Cardiac muscle cell (in vitro differentiated cells and primary cell): ENCODE measurements at regions not wholly inside any gene's neighbourhood (a gene's known extent, or its start where the extent isn't known, plus 50 kb on each side); places are given as distances from the start of the nearest gene placed in this dataset.

ENCODE experiments used
- DNase-seq, 2 donors: peaks; one replicate each; pipeline versions ENCODE4 v3.0.0 to v3.0.0-alpha.2; 2010 to 2017; ENCODE audit warnings: low read depth in 1 of 2, low spot score in 1 of 2
- H3K27ac ChIP-seq: fragments of 200-600 bp; sonication (generic); 2 replicates; pipeline ENCODE4 v1.5.1; 2016
- H3K27me3 ChIP-seq: fragments of 200-600 bp; sonication (generic); 2 replicates; pipeline ENCODE4 v1.6.0; 2016; ENCODE audit warnings: control low read depth
- H3K36me3 ChIP-seq: fragments of 200-600 bp; sonication (generic); 2 replicates; pipeline ENCODE4 v1.5.1; 2016; ENCODE audit warnings: control low read depth
- H3K4me1 ChIP-seq: fragments of 200-600 bp; sonication (generic); 2 replicates; pipeline ENCODE4 v1.8.1; 2017; ENCODE audit warnings: low read depth, mild to moderate bottlenecking, mixed run types
- H3K4me3 ChIP-seq: fragments of 200-600 bp; sonication (generic); 2 replicates; pipeline ENCODE4 v1.5.1; 2016; ENCODE audit warnings: mild to moderate bottlenecking
- H3K9me3 ChIP-seq: fragments of 200-600 bp; sonication (generic); 2 replicates; pipeline ENCODE4 v1.5.1; 2017; ENCODE audit warnings: low read depth, mild to moderate bottlenecking, control low read depth
- CTCF ChIP-seq: IDR thresholded peaks from 2 replicates; pipeline ENCODE4 v1.5.1; 2012; ENCODE audit warnings: low read depth, mild to moderate bottlenecking, low read length

DNA sequence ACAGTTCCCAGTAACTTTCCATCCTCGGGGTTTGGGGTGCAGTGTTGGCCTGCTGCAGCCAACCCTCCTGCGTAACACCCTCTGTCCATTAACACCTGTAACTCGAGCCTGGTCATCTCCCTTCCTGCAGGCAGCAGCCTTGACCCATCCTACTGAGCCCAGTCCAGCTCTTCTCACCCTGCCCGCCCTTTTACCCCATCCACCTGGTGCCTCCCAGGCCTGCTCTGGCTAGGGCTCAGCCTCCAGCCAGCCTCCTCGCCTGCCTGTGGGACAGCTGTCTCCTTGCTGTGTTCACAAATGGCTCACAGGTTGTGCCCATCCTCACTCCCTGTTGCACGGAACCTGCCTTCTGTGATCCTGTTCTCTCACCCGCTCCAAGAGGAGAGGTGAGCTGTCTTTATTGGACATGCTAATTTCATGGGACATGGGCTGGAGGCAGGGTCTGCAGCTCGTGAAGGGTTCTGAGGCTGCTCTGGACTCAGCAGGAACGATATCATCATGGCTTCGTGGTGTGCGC, 277.2 kb upstream of the TCERG1L start:
- no peak for TF ChIP-seq CTCF
- DNase-seq, result no peak
- no peaks in the 10 kb centered on the region for H3K27me3 ChIP-seq

DNA sequence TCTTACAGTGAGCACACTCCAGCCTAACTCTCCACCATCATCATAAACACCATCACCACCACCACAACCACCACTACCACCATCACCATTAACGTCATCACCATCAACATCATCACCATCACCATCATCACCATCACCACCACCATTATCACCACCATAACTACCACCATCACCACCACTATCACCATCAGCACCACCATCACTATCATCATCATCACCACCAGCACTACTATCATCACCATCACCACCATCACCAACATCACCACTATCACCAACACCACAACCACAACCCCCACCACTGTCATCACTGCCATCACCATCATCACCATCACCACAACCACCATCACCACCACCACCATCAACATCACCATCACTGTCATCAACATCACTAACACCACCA, 279.0 kb upstream of the TCERG1L start:
- no peaks in the 10 kb centered on the region for H3K4me1 ChIP-seq

More for the DNA sequence above, 277.2 kb upstream of the TCERG1L start:
- no peaks in the 10 kb centered on the region for H3K9me3 ChIP-seq
- no peak overlapping the region for H3K4me3 ChIP-seq
- H3K4me1 ChIP-seq, result no peaks in the 10 kb centered on the region
- no peak overlapping the region for H3K27ac ChIP-seq
- no peaks in the 10 kb centered on the region for H3K36me3 ChIP-seq

DNA sequence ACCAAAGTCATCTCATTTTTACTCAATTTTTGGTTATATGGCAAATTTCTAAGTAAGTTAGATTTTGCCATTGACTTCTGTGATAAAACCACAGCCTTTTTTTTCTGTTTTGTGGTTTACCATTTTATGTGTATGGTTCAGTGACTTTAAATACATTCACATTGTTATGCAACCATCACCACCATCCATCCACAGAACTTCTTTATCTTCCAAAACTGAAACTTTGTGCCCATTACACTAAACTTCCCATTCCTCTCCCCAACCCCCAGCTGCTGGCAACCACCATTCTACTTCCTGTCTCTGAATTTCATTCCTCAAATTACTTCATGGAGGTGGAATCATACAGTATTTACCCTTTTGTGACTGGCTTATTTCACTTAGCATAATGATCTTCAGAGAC, 280.4 kb upstream of the TCERG1L start:
- H3K4me3 ChIP-seq, result no peak overlapping the region
- no peaks in the 10 kb centered on the region for H3K9me3 ChIP-seq
- no peaks in the 10 kb centered on the region for H3K4me1 ChIP-seq
- DNase-seq, result no peak
- no peaks in the 10 kb centered on the region for H3K36me3 ChIP-seq
- no peaks in the 10 kb centered on the region for H3K27me3 ChIP-seq
- no peak for TF ChIP-seq CTCF
- no peak overlapping the region for H3K27ac ChIP-seq

More for the DNA sequence above, 279.0 kb upstream of the TCERG1L start:
- Histone ChIP-seq H3K27ac (no peak overlapping the region), H3K36me3 (no peaks in the 10 kb centered on the region), H3K4me3 (no peak overlapping the region), H3K27me3 (no peaks in the 10 kb centered on the region), H3K9me3 (no peaks in the 10 kb centered on the region)
- TF ChIP-seq CTCF, result no peak
- no peak for DNase-seq

- no peaks in the 10 kb centered on the region for H3K36me3 ChIP-seq
- no peaks in the 10 kb centered on the region for H3K4me1 ChIP-seq
- no peak overlapping the region for H3K27ac ChIP-seq
- no peaks in the 10 kb centered on the region for H3K27me3 ChIP-seq
- no peak for TF ChIP-seq CTCF
- DNase-seq, result no peak
- no peaks in the 10 kb centered on the region for H3K9me3 ChIP-seq
- H3K4me3 ChIP-seq, result no peak overlapping the region
Measured at GRCh38 chr10:131609176-131609575, 291.6 kb upstream of the PPP2R2D start.

- no peak for DNase-seq
- H3K9me3 ChIP-seq, result no peaks in the 10 kb centered on the region
- no peak overlapping the region for H3K27ac ChIP-seq
- no peak for TF ChIP-seq CTCF
- no peaks in the 10 kb centered on the region for H3K4me1 ChIP-seq
- no peak overlapping the region for H3K4me3 ChIP-seq
- H3K27me3 ChIP-seq, result no peaks in the 10 kb centered on the region
- H3K36me3 ChIP-seq, result no peaks in the 10 kb centered on the region
Measured at GRCh38 chr10:131615150-131615549, 285.7 kb upstream of the PPP2R2D start.

DNA sequence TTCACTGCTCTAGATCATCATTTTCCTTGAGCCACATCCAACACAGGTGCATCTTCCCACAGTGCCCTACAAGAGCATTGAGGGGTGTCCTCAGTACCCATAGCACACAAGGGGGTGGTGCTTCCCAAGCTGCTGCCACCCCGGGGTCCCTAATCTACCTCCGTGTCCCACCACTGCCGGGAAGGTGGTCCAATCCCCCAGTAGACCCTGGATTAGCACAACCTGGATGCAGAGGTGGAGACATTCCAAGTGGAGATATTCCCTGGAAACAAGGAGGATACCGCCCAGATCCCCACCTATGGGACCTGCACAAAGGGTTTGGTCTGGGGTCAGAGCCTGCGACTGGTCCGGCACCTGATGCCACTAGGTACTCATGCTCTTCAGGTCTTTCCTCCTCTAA, 284.8 kb upstream of the PPP2R2D start:
- DNase-seq, result no peak
- Histone ChIP-seq H3K4me3 (no peak overlapping the region), H3K9me3 (no peaks in the 10 kb centered on the region), H3K4me1 (no peaks in the 10 kb centered on the region), H3K36me3 (no peaks in the 10 kb centered on the region), H3K27me3 (no peaks in the 10 kb centered on the region), H3K27ac (no peak overlapping the region)
- TF ChIP-seq CTCF, result no peak
